ENCODE measurements at regions not wholly inside any gene's neighbourhood (a gene's known extent, or its start where the extent isn't known, plus 50 kb on each side); places are given as distances from the start of the nearest gene placed in this dataset.

GRCh38 chr6:54624216-54624615 is 222.4 kb upstream of the FAM83B start:
- ATAC-seq (no peak), DNase-seq (no peak)
- intact Hi-C loops (cut with micrococcal nuclease), result no loop called here

GRCh38 chr6:54624779-54625178 is 221.8 kb upstream of the FAM83B start:
- ATAC-seq (no peak), DNase-seq (no peak)
- intact Hi-C loops (cut with micrococcal nuclease), result no loop called here

GRCh38 chr6:54629131-54629530 is 217.4 kb upstream of the FAM83B start:
- intact Hi-C loops (cut with micrococcal nuclease), result no loop called here
- ATAC-seq (no peak), DNase-seq (no peak)

GRCh38 chr6:54632984-54633565 is 213.5 kb upstream of the FAM83B start:
- DNase-seq (no peak), ATAC-seq (no peak)
- intact Hi-C loops (cut with micrococcal nuclease), result no loop called here

- no peak for DNase-seq
- intact Hi-C loops (cut with micrococcal nuclease), result no loop called here
- ATAC-seq, result no peak
Measured at GRCh38 chr6:54633601-54634000, 213.0 kb upstream of the FAM83B start.

GRCh38 chr6:54640911-54641310 is 205.7 kb upstream of the FAM83B start:
- DNase-seq, result no peak
- no peak for ATAC-seq
- intact Hi-C loops (cut with micrococcal nuclease), result no loop called here

GRCh38 chr6:54646069-54646950 is 200.3 kb upstream of the FAM83B start:
- DNase-seq (no peak), ATAC-seq (no peak)
- intact Hi-C loops (cut with micrococcal nuclease), result no loop called here

- no peak for DNase-seq
- intact Hi-C loops (cut with micrococcal nuclease), result no loop called here
- no peak for ATAC-seq
Measured at GRCh38 chr6:54646951-54647664, 199.5 kb upstream of the FAM83B start.

- no peak for ATAC-seq
- intact Hi-C loops (cut with micrococcal nuclease), result no loop called here
- DNase-seq, result no peak
Measured at GRCh38 chr6:54654381-54654780, 192.2 kb upstream of the FAM83B start.

GRCh38 chr6:54655162-54655561 is 191.4 kb upstream of the FAM83B start:
- no peak for DNase-seq
- intact Hi-C loops (cut with micrococcal nuclease), result no loop called here
- ATAC-seq, result no peak

GRCh38 chr6:54665278-54665677 is 181.3 kb upstream of the FAM83B start:
- ATAC-seq (no peak), DNase-seq (no peak)
- intact Hi-C loops (cut with micrococcal nuclease), result no loop called here

- DNase-seq (no peak), ATAC-seq (no peak)
- intact Hi-C loops (cut with micrococcal nuclease), result no loop called here
Measured at GRCh38 chr6:54680531-54680930, 166.0 kb upstream of the FAM83B start.

- ATAC-seq (no peak), DNase-seq (no peak)
- intact Hi-C loops (cut with micrococcal nuclease), result no loop called here
Measured at GRCh38 chr6:54681267-54681666, 165.3 kb upstream of the FAM83B start.

- ATAC-seq, result no peak
- no peak for DNase-seq
- intact Hi-C loops (cut with micrococcal nuclease), result no loop called here
Measured at GRCh38 chr6:54681987-54682386, 164.6 kb upstream of the FAM83B start.

GRCh38 chr6:54689620-54690019 is 157.0 kb upstream of the FAM83B start:
- DNase-seq (no peak), ATAC-seq (no peak)

GRCh38 chr6:54690596-54690995 is 156.0 kb upstream of the FAM83B start:
- DNase-seq (no peak), ATAC-seq (no peak)
- intact Hi-C loops (cut with micrococcal nuclease), result no loop called here

More at GRCh38 chr6:54689620-54690019, 157.0 kb upstream of the FAM83B start:
- intact Hi-C loops (cut with micrococcal nuclease), result no loop called here

- intact Hi-C loops (cut with micrococcal nuclease), result no loop called here
- no peak for ATAC-seq
Measured at GRCh38 chr6:54694928-54695532, 151.5 kb upstream of the FAM83B start.

GRCh38 chr6:54695815-54696214 is 150.8 kb upstream of the FAM83B start:
- intact Hi-C loops (cut with micrococcal nuclease), result no loop called here
- DNase-seq (no peak), ATAC-seq (no peak)

More at GRCh38 chr6:54694928-54695532, 151.5 kb upstream of the FAM83B start:
- no peak for DNase-seq

- DNase-seq (no peak), ATAC-seq (no peak)
- intact Hi-C loops (cut with micrococcal nuclease), result no loop called here
Measured at GRCh38 chr6:54697424-54697823, 149.1 kb upstream of the FAM83B start.

GRCh38 chr6:54698974-54699373 is 147.6 kb upstream of the FAM83B start:
- no peak for DNase-seq
- intact Hi-C loops (cut with micrococcal nuclease), result no loop called here
- no peak for ATAC-seq
